HEK293 (cell line): ENCODE measurements at regions not wholly inside any gene's neighbourhood (a gene's known extent, or its start where the extent isn't known, plus 50 kb on each side); places are given as distances from the start of the nearest gene placed in this dataset.

Experiments used
- CTCF ChIA-PET: fragments of 350-600 bp; formaldehyde crosslinking; extraction: SDS; loops from one replicate; lab custom pipeline; 2021; ENCODE audit warnings: antibody characterized with exemption; lab: Yijun Ruan, JAX
- POLR2A ChIA-PET: fragments of 300-600 bp; formaldehyde crosslinking; extraction: SDS; loops from one replicate; lab custom pipeline; 2020; ENCODE audit warnings: antibody characterized with exemption, inconsistent platforms; lab: Yijun Ruan, JAX
- H3K27ac ChIP-seq: fragments of 200-500 bp; sonication (Bioruptor generic); 2 replicates; pipeline ENCODE4 v1.5.1; 2014; ENCODE audit warnings: low read depth, low read length, control low read depth, inconsistent platforms; ENCODE audit errors: extremely low read depth
- H3K36me3 ChIP-seq, 2 experiments: fragments of 200-500 bp in 1 of 2; sonication (Bioruptor generic) in 1 of 2; 1 replicate in 1 of 2; 2 replicates in 1 of 2; pipeline ENCODE4 v1.5.1; 2014 to 2017; ENCODE audit warnings: inconsistent platforms in 2 of 2, low read length in 2 of 2; ENCODE audit not compliant: control insufficient read depth in 2 of 2, insufficient read depth in 1 of 2
- H3K4me1 ChIP-seq: fragments of 200-500 bp; sonication (Bioruptor generic); 2 replicates; pipeline ENCODE4 v1.5.1; 2014; ENCODE audit warnings: mild to moderate bottlenecking, low read length, inconsistent platforms; ENCODE audit not compliant: control insufficient read depth, insufficient read depth
- H3K4me3 ChIP-seq: 2 replicates; pipeline ENCODE4 v1.5.1; 2011; ENCODE audit warnings: low read depth, mild to moderate bottlenecking, control low read depth, low read length, moderate library complexity
- H3K9me3 ChIP-seq: fragments of 200-500 bp; sonication (Bioruptor generic); 2 replicates; pipeline ENCODE4 v1.5.1; 2014; ENCODE audit warnings: low read depth, low read length, inconsistent platforms; ENCODE audit not compliant: control insufficient read depth, insufficient read depth
- EGR2 ChIP-seq: fragments of 450-650 bp; formaldehyde crosslinking; IDR thresholded peaks from 2 replicates; pipeline ENCODE4 v1.5.1; 2016; ENCODE audit warnings: low read depth, missing biosample characterization, missing genetic modification characterization
- KLF10 ChIP-seq: fragments of 450-650 bp; IDR thresholded peaks from 2 replicates; pipeline ENCODE4 v1.5.1; 2018; ENCODE audit warnings: missing biosample characterization, mild to moderate bottlenecking, missing genetic modification characterization
- ZBTB21 ChIP-seq: fragments of 450-650 bp; formaldehyde crosslinking; IDR thresholded peaks from 2 replicates; pipeline ENCODE4 v1.5.1; 2017; ENCODE audit warnings: missing biosample characterization, missing genetic modification characterization
- ZFP3 ChIP-seq: fragments of 450-650 bp; formaldehyde crosslinking; IDR thresholded peaks from 2 replicates; pipeline ENCODE4 v1.5.1; 2016; ENCODE audit warnings: low read depth, missing biosample characterization, missing genetic modification characterization
- ZNF121 ChIP-seq: fragments of 450-650 bp; formaldehyde crosslinking; IDR thresholded peaks from 2 replicates; pipeline ENCODE4 v1.5.1; 2016; ENCODE audit warnings: missing biosample characterization, missing genetic modification characterization
- ZNF354C ChIP-seq: fragments of 450-650 bp; formaldehyde crosslinking; IDR thresholded peaks from 2 replicates; pipeline ENCODE4 v1.5.1; 2016; ENCODE audit warnings: missing biosample characterization, missing genetic modification characterization, low read depth, borderline replicate concordance
- ZNF366 ChIP-seq: fragments of 450-650 bp; formaldehyde crosslinking; conservative IDR thresholded peaks from 2 replicates; pipeline ENCODE4 v1.5.1; 2016; ENCODE audit warnings: missing biosample characterization, missing genetic modification characterization
- ZNF391 ChIP-seq: fragments of 450-650 bp; formaldehyde crosslinking; IDR thresholded peaks from 2 replicates; pipeline ENCODE4 v1.5.1; 2016; ENCODE audit warnings: low read depth, missing biosample characterization, missing genetic modification characterization, borderline replicate concordance
- ZNF548 ChIP-seq: fragments of 450-650 bp; formaldehyde crosslinking; IDR thresholded peaks from 2 replicates; pipeline ENCODE4 v1.5.1; 2016; ENCODE audit warnings: missing biosample characterization, missing genetic modification characterization
- ZNF560 ChIP-seq: fragments of 450-650 bp; formaldehyde crosslinking; IDR thresholded peaks from 2 replicates; pipeline ENCODE4 v1.5.1; 2017; ENCODE audit warnings: missing biosample characterization, missing genetic modification characterization, borderline replicate concordance
- ZNF664 ChIP-seq: fragments of 450-650 bp; formaldehyde crosslinking; IDR thresholded peaks from 2 replicates; pipeline ENCODE4 v1.5.1; 2016; ENCODE audit warnings: missing biosample characterization, missing genetic modification characterization
- ZNF670 ChIP-seq: fragments of 450-650 bp; formaldehyde crosslinking; IDR thresholded peaks from 2 replicates; pipeline ENCODE4 v1.5.1; 2016; ENCODE audit warnings: missing biosample characterization, missing genetic modification characterization, low read depth
- ZNF76 ChIP-seq: fragments of 450-650 bp; formaldehyde crosslinking; IDR thresholded peaks from 2 replicates; pipeline ENCODE4; 2016; ENCODE audit warnings: low read depth, missing biosample characterization, missing genetic modification characterization, borderline replicate concordance
- ZSCAN30 ChIP-seq: fragments of 450-650 bp; IDR thresholded peaks from 2 replicates; pipeline ENCODE4 v1.5.1; 2018; ENCODE audit warnings: missing biosample characterization, mild to moderate bottlenecking, missing genetic modification characterization, moderate library complexity
- TF ChIP-seq, protein P1 (sequence below): fragments of 450-650 bp; formaldehyde crosslinking; IDR thresholded peaks from 2 replicates; pipeline ENCODE4 v1.5.1; 2017; ENCODE audit warnings: missing biosample characterization, missing genetic modification characterization
- TF ChIP-seq, protein P2 (sequence below): fragments of 450-650 bp; formaldehyde crosslinking; IDR thresholded peaks from 2 replicates; pipeline ENCODE4 v1.5.1; 2016; ENCODE audit warnings: missing biosample characterization, missing genetic modification characterization
- TF ChIP-seq, protein P3 (sequence below): fragments of 450-650 bp; formaldehyde crosslinking; IDR thresholded peaks from 2 replicates; pipeline ENCODE4 v1.5.1; 2017; ENCODE audit warnings: missing biosample characterization, missing genetic modification characterization
- TF ChIP-seq, protein P4 (sequence below): fragments of 450-650 bp; formaldehyde crosslinking; IDR thresholded peaks from 2 replicates; pipeline ENCODE4 v1.5.1; 2016; ENCODE audit warnings: missing biosample characterization, missing genetic modification characterization
- TF ChIP-seq, protein P5 (sequence below): fragments of 450-650 bp; formaldehyde crosslinking; IDR thresholded peaks from 2 replicates; pipeline ENCODE4 v1.5.1; 2016; ENCODE audit warnings: missing biosample characterization, missing genetic modification characterization, borderline replicate concordance
- TF ChIP-seq, protein P6 (sequence below): fragments of 450-650 bp; formaldehyde crosslinking; IDR thresholded peaks from 2 replicates; pipeline ENCODE4 v1.5.1; 2016; ENCODE audit warnings: missing biosample characterization, missing genetic modification characterization
- TF ChIP-seq, protein P7 (sequence below): fragments of 450-650 bp; formaldehyde crosslinking; IDR thresholded peaks from 2 replicates; pipeline ENCODE4 v1.5.1; 2016; ENCODE audit warnings: missing biosample characterization, missing genetic modification characterization

DNA sequence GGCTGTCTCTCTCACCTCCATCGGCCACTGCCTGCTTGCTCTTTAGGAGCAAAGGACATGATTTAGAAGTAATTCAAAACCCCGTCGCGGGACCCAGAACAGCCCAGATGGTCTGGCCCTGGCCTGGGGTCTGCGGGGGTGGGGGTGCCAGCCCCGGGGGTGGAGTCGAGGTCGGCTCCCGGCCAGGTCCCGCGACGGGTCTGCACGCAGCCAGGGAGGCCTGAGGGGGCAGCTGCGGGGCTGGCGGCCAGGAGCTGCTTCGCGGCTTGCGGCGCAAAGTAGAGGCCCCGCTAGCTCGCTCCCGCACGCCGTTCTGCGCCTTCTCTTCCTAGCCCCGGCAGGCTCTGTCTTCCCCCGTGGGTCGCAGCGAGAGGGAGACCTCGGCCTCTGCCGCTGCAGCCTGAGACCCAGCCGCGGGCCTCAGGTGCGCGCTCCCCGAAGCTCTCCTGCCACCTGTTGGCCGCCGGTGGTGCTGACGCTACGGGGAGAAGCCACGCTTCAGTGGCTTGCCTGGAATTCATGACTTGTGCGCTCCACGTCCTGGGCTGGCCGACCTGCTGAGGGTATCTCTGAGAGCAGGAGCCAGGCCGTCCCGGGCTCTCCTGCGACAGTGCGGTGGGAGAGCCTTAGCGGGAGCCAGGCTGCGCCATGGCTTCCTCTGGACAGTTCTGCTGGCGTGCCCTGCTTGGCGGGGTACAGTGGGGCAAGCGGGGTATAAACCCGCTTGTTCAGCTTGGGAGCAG is 157.2 kb upstream of the PITX1 start:
- no peaks in the 10 kb centered on the region for H3K36me3 ChIP-seq
- peak overlapping the region; percentile 47 for H3K4me3 ChIP-seq
- POLR2A ChIA-PET: interaction anchor here (0.6 to 1.1 kb wide), 4 partner anchors 79 to 158 kb away, joined by 3 to 4 read pairs (median 4); no protein-coding TSS in a partner anchor
- no peaks in the 10 kb centered on the region for H3K9me3 ChIP-seq
- CTCF ChIA-PET: interaction anchor here (0.5 to 2.2 kb wide), 22 partner anchors 10 to 1022 kb away, joined by 3 to 11 read pairs (median 4); no protein-coding TSS in a partner anchor
- H3K4me1 ChIP-seq: no peaks in the 10 kb centered on the region; the same call in 1 of the 2 replicates
- H3K27ac ChIP-seq: no peak overlapping the region; the same call in 1 of the 2 replicates
- TF ChIP-seq, protein P1, sequence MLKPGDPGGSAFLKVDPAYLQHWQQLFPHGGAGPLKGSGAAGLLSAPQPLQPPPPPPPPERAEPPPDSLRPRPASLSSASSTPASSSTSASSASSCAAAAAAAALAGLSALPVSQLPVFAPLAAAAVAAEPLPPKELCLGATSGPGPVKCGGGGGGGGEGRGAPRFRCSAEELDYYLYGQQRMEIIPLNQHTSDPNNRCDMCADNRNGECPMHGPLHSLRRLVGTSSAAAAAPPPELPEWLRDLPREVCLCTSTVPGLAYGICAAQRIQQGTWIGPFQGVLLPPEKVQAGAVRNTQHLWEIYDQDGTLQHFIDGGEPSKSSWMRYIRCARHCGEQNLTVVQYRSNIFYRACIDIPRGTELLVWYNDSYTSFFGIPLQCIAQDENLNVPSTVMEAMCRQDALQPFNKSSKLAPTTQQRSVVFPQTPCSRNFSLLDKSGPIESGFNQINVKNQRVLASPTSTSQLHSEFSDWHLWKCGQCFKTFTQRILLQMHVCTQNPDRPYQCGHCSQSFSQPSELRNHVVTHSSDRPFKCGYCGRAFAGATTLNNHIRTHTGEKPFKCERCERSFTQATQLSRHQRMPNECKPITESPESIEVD (tag by site-specific recombination): no peak
- TF ChIP-seq, protein P2, sequence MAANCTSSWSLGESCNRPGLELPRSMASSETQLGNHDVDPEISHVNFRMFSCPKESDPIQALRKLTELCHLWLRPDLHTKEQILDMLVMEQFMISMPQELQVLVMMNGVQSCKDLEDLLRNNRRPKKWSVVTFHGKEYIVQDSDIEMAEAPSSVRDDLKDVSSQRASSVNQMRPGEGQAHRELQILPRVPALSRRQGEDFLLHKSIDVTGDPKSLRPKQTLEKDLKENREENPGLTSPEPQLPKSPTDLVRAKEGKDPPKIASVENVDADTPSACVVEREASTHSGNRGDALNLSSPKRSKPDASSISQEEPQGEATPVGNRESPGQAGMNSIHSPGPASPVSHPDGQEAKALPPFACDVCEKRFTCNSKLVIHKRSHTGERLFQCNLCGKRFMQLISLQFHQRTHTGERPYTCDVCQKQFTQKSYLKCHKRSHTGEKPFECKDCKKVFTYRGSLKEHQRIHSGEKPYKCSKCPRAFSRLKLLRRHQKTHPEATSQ (tag by site-specific recombination): no peak
- TF ChIP-seq ZNF354C (tag by site-specific recombination) (no peak), ZNF670 (tag by site-specific recombination) (no peak), EGR2 (peak; percentile 56), ZNF548 (tag by site-specific recombination) (no peak), ZNF121 (tag by site-specific recombination) (peak; percentile 30; the same call in 1 of the 2 replicates), ZNF560 (no peak), ZBTB21 (tag by site-specific recombination) (no peak; the same call in 1 of the 2 replicates), KLF10 (tag by site-specific recombination) (no peak), ZNF366 (tag by site-specific recombination) (peak; percentile 34; the same call in 1 of the 2 replicates), ZSCAN30 (tag by site-specific recombination) (peak; percentile 97), ZNF391 (tag by site-specific recombination) (peak; percentile 59; the same call in 1 of the 2 replicates), ZNF664 (tag by site-specific recombination) (no peak), ZNF76 (tag by site-specific recombination) (0 out of 2 replicates have a peak, but pooled peaks have one; percentile 41), ZFP3 (tag by site-specific recombination) (no peak)
- TF ChIP-seq, protein P3, sequence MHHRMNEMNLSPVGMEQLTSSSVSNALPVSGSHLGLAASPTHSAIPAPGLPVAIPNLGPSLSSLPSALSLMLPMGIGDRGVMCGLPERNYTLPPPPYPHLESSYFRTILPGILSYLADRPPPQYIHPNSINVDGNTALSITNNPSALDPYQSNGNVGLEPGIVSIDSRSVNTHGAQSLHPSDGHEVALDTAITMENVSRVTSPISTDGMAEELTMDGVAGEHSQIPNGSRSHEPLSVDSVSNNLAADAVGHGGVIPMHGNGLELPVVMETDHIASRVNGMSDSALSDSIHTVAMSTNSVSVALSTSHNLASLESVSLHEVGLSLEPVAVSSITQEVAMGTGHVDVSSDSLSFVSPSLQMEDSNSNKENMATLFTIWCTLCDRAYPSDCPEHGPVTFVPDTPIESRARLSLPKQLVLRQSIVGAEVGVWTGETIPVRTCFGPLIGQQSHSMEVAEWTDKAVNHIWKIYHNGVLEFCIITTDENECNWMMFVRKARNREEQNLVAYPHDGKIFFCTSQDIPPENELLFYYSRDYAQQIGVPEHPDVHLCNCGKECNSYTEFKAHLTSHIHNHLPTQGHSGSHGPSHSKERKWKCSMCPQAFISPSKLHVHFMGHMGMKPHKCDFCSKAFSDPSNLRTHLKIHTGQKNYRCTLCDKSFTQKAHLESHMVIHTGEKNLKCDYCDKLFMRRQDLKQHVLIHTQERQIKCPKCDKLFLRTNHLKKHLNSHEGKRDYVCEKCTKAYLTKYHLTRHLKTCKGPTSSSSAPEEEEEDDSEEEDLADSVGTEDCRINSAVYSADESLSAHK (tag by site-specific recombination): 0 out of 2 replicates have a peak, but pooled peaks have one; percentile 13
- TF ChIP-seq, protein P4, sequence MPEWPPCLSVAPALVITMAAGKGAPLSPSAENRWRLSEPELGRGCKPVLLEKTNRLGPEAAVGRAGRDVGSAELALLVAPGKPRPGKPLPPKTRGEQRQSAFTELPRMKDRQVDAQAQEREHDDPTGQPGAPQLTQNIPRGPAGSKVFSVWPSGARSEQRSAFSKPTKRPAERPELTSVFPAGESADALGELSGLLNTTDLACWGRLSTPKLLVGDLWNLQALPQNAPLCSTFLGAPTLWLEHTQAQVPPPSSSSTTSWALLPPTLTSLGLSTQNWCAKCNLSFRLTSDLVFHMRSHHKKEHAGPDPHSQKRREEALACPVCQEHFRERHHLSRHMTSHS (tag by site-specific recombination): no peak
- TF ChIP-seq, protein P5, sequence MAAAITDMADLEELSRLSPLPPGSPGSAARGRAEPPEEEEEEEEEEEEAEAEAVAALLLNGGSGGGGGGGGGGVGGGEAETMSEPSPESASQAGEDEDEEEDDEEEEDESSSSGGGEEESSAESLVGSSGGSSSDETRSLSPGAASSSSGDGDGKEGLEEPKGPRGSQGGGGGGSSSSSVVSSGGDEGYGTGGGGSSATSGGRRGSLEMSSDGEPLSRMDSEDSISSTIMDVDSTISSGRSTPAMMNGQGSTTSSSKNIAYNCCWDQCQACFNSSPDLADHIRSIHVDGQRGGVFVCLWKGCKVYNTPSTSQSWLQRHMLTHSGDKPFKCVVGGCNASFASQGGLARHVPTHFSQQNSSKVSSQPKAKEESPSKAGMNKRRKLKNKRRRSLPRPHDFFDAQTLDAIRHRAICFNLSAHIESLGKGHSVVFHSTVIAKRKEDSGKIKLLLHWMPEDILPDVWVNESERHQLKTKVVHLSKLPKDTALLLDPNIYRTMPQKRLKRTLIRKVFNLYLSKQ (tag by site-specific recombination): no peak
- TF ChIP-seq, protein P6, sequence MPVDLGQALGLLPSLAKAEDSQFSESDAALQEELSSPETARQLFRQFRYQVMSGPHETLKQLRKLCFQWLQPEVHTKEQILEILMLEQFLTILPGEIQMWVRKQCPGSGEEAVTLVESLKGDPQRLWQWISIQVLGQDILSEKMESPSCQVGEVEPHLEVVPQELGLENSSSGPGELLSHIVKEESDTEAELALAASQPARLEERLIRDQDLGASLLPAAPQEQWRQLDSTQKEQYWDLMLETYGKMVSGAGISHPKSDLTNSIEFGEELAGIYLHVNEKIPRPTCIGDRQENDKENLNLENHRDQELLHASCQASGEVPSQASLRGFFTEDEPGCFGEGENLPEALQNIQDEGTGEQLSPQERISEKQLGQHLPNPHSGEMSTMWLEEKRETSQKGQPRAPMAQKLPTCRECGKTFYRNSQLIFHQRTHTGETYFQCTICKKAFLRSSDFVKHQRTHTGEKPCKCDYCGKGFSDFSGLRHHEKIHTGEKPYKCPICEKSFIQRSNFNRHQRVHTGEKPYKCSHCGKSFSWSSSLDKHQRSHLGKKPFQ (tag by site-specific recombination): no peak
- TF ChIP-seq, protein P7, sequence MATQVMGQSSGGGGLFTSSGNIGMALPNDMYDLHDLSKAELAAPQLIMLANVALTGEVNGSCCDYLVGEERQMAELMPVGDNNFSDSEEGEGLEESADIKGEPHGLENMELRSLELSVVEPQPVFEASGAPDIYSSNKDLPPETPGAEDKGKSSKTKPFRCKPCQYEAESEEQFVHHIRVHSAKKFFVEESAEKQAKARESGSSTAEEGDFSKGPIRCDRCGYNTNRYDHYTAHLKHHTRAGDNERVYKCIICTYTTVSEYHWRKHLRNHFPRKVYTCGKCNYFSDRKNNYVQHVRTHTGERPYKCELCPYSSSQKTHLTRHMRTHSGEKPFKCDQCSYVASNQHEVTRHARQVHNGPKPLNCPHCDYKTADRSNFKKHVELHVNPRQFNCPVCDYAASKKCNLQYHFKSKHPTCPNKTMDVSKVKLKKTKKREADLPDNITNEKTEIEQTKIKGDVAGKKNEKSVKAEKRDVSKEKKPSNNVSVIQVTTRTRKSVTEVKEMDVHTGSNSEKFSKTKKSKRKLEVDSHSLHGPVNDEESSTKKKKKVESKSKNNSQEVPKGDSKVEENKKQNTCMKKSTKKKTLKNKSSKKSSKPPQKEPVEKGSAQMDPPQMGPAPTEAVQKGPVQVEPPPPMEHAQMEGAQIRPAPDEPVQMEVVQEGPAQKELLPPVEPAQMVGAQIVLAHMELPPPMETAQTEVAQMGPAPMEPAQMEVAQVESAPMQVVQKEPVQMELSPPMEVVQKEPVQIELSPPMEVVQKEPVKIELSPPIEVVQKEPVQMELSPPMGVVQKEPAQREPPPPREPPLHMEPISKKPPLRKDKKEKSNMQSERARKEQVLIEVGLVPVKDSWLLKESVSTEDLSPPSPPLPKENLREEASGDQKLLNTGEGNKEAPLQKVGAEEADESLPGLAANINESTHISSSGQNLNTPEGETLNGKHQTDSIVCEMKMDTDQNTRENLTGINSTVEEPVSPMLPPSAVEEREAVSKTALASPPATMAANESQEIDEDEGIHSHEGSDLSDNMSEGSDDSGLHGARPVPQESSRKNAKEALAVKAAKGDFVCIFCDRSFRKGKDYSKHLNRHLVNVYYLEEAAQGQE (tag by site-specific recombination): peak; percentile 40
